ENCODE measurements at regions not wholly inside any gene's neighbourhood (a gene's known extent, or its start where the extent isn't known, plus 50 kb on each side); places are given as distances from the start of the nearest gene placed in this dataset.

- Mint-ChIP-seq H3K36me3 (no peaks in the 10 kb centered on the region), H3K4me1 (no peaks in the 10 kb centered on the region), H3K9me3 (no peaks in the 10 kb centered on the region), H3K27ac (no peak overlapping the region), H3K27me3 (ENCODE audit: low read depth in 2 of 2) (peaks cover 13 to 19% of the 10 kb centered on the region in 2 donors), H3K4me3 (no peak overlapping the region)
- Histone ChIP-seq H3K4me1 (ENCODE audit: control insufficient read depth, insufficient read depth, low read length) (no peaks in the 10 kb centered on the region), H3K36me3 (ENCODE audit: control insufficient read depth, insufficient read depth, low read length) (no peaks in the 10 kb centered on the region), H3K9me3 (ENCODE audit: control insufficient read depth, insufficient read depth, low read length) (no peaks in the 10 kb centered on the region), H3K27me3 (ENCODE audit: control insufficient read depth, insufficient read depth, low read length) (peaks cover 9% of the 10 kb centered on the region), H3K27ac (ENCODE audit: low read length) (no peak overlapping the region), H3K4me3 (ENCODE audit: low read length) (no peak overlapping the region)
- 89% methylated on average over 4 of the region's 4 CpGs for WGBS (ENCODE audit: insufficient coverage)
- intact Hi-C loops (cut with micrococcal nuclease), result no loop called here
- TF ChIP-seq CTCF (IDR thresholded peaks at IDR 0.05), result no peak
- ATAC-seq (no peak), DNase-seq (no peak)
Observed at GRCh38 chr2:180901331-180901730, 79.1 kb upstream of the UBE2E3 start.

- Histone ChIP-seq H3K9me3 (ENCODE audit: control insufficient read depth, insufficient read depth, low read length) (no peaks in the 10 kb centered on the region), H3K36me3 (ENCODE audit: control insufficient read depth, insufficient read depth, low read length) (no peaks in the 10 kb centered on the region), H3K27me3 (ENCODE audit: control insufficient read depth, insufficient read depth, low read length) (peaks cover 7% of the 10 kb centered on the region), H3K27ac (ENCODE audit: low read length) (no peak overlapping the region), H3K4me3 (ENCODE audit: low read length) (no peak overlapping the region), H3K4me1 (ENCODE audit: control insufficient read depth, insufficient read depth, low read length) (no peaks in the 10 kb centered on the region)
- ATAC-seq (no peak), DNase-seq (no peak)
- H3K9me3 Mint-ChIP-seq, result no peaks in the 10 kb centered on the region
- H3K4me1 Mint-ChIP-seq, result no peaks in the 10 kb centered on the region
- no peak overlapping the region for H3K27ac Mint-ChIP-seq
- intact Hi-C loops (cut with micrococcal nuclease), result no loop called here
- H3K4me3 Mint-ChIP-seq, result no peak overlapping the region
- no peak for TF ChIP-seq CTCF (IDR thresholded peaks at IDR 0.05)
- H3K36me3 Mint-ChIP-seq, result no peaks in the 10 kb centered on the region
- 85% methylated on average over 1 of the region's 1 CpG for WGBS (ENCODE audit: insufficient coverage)
- H3K27me3 Mint-ChIP-seq (ENCODE audit: low read depth in 2 of 2), result peaks cover 10 to 14% of the 10 kb centered on the region in 2 donors
Observed at GRCh38 chr2:180893752-180894151, 86.7 kb upstream of the UBE2E3 start.

GRCh38 chr2:180892091-180892490, 88.3 kb upstream of the UBE2E3 start:
- H3K27ac Mint-ChIP-seq, result no peak overlapping the region
- intact Hi-C loops (cut with micrococcal nuclease), result no loop called here
- peaks cover 9 to 14% of the 10 kb centered on the region in 2 donors for H3K27me3 Mint-ChIP-seq (ENCODE audit: low read depth in 2 of 2)
- TF ChIP-seq CTCF (IDR thresholded peaks at IDR 0.05), result no peak
- Histone ChIP-seq H3K27ac (ENCODE audit: low read length) (no peak overlapping the region), H3K27me3 (ENCODE audit: control insufficient read depth, insufficient read depth, low read length) (no peaks in the 10 kb centered on the region), H3K4me3 (ENCODE audit: low read length) (no peak overlapping the region), H3K9me3 (ENCODE audit: control insufficient read depth, insufficient read depth, low read length) (no peaks in the 10 kb centered on the region), H3K4me1 (ENCODE audit: control insufficient read depth, insufficient read depth, low read length) (no peaks in the 10 kb centered on the region), H3K36me3 (ENCODE audit: control insufficient read depth, insufficient read depth, low read length) (no peaks in the 10 kb centered on the region)
- no peak overlapping the region for H3K4me3 Mint-ChIP-seq
- ATAC-seq, result no peak
- no peaks in the 10 kb centered on the region for H3K9me3 Mint-ChIP-seq
- DNase-seq, result no peak
- H3K4me1 Mint-ChIP-seq, result no peaks in the 10 kb centered on the region
- WGBS (ENCODE audit: insufficient coverage), result 86% methylated on average over 3 of the region's 4 CpGs
- H3K36me3 Mint-ChIP-seq, result no peaks in the 10 kb centered on the region

GRCh38 chr2:180891360-180891759, 89.0 kb upstream of the UBE2E3 start:
- no peaks in the 10 kb centered on the region for H3K27me3 ChIP-seq (ENCODE audit: control insufficient read depth, insufficient read depth, low read length)
- Mint-ChIP-seq H3K36me3 (no peaks in the 10 kb centered on the region), H3K27me3 (ENCODE audit: low read depth in 2 of 2) (peaks cover 2 to 7% of the 10 kb centered on the region in 2 donors), H3K4me1 (no peaks in the 10 kb centered on the region), H3K27ac (no peak overlapping the region), H3K9me3 (no peaks in the 10 kb centered on the region), H3K4me3 (no peak overlapping the region)
- ATAC-seq (no peak), DNase-seq (no peak)
- TF ChIP-seq CTCF (IDR thresholded peaks at IDR 0.05), result no peak
- H3K4me3 ChIP-seq (ENCODE audit: low read length), result no peak overlapping the region
- no peaks in the 10 kb centered on the region for H3K4me1 ChIP-seq (ENCODE audit: control insufficient read depth, insufficient read depth, low read length)
- intact Hi-C loops (cut with micrococcal nuclease), result no loop called here
- no peaks in the 10 kb centered on the region for H3K9me3 ChIP-seq (ENCODE audit: control insufficient read depth, insufficient read depth, low read length)
- no peaks in the 10 kb centered on the region for H3K36me3 ChIP-seq (ENCODE audit: control insufficient read depth, insufficient read depth, low read length)
- no peak overlapping the region for H3K27ac ChIP-seq (ENCODE audit: low read length)

Data from natural killer cell (primary cell).